HG03432 (cell line): ENCODE measurements at regions not wholly inside any gene's neighbourhood (a gene's known extent, or its start where the extent isn't known, plus 50 kb on each side); places are given as distances from the start of the nearest gene placed in this dataset.
"Not testable (repeated sequence)": the region's sequence is repeated elsewhere in the genome, so short reads cannot be mapped to it uniquely, and the experiment has no call there.

ENCODE experiments used
- ATAC-seq: cut with Tn5 transposase; IDR thresholded peaks from one replicate; pipeline ENCODE4 v1.9.1; 2021; ENCODE audit warnings: mild to moderate bottlenecking, moderate library complexity; ENCODE audit not compliant: unreplicated experiment

DNA sequence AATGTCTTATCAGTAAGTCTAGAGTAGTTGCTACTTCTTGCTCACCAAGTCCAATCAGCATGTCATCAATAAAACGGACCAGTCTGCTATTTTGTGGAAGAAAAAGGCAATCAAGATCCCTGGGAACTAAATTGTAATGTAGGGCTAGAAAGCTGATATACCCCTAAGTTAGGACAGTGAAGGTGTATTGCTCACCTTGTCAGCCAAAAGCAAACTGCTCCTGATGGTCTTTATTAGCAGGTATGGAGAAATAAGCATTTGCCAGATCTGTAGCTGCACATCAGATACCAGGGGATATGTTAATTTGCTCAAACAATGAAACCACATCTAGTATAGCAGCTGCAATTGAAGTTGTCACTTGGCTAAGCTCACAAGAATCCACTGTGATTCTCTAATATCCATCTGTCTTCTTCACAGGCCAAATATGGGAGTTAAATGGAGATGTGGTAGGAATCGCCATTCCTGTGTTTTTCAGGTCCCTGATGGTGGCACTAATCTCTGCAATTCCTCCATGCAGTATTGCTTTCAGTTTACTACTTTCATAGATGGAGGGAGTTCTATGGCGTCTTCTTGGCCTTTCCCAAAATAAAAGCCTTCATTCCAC is 75.0 kb downstream of the TMEM237 start:
- no peak for ATAC-seq

GRCh38 chr2:201559067-201559710 is 84.1 kb downstream of the TMEM237 start:
- no peak for ATAC-seq

- ATAC-seq: no peak
Measured at GRCh38 chr2:201558665-201559064, 84.6 kb downstream of the TMEM237 start.

- no peak for ATAC-seq
Measured at GRCh38 chr2:201558232-201558631, 85.1 kb downstream of the TMEM237 start.

DNA sequence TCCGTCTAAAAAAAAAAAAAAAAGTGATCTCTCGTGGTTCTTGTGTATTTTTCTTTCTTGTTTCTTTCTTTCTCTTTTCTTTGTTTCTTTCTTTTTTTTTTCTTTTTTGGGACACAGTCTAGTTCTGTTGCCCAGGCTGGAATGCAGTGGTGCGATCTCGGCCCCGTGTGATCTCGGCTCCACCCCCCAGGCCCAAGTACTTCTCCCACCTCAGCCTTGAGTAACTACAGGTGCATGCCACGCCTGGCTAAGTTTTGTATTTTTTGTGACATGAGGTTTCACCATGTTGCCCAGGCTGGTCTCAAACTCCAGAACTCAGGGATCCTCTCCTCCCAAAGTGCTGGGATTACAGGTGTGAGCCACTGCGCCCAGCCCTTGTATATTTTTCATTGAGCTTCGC is 91.4 kb downstream of the TMEM237 start:
- no peak for ATAC-seq

GRCh38 chr2:201546576-201546975 is 95.0 kb downstream of the STRADB start:
- ATAC-seq: no peak

DNA sequence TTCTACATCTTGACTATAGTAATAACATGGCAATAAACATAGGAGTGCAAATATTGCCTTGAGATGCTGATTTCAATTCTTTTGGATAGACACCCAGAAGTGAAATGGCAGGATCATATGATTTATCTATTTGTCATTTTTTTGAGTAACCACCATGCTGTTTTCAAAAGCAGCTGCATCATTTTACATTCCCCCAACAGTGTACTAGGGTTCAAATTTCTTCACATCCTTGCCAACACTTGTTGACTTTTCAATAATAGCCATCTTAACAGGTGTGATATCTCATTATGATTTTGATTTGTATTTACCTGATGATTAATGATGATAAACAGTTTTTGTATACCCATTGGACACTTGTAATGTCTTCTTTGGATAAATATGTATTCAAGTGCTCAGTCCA is 90.8 kb downstream of the STRADB start:
- ATAC-seq: no peak

- ATAC-seq: not testable (repeated sequence)
Measured at GRCh38 chr2:201539271-201539670, 87.7 kb downstream of the STRADB start.

- ATAC-seq: no peak
Measured at GRCh38 chr2:201538025-201538424, 86.5 kb downstream of the STRADB start.

DNA sequence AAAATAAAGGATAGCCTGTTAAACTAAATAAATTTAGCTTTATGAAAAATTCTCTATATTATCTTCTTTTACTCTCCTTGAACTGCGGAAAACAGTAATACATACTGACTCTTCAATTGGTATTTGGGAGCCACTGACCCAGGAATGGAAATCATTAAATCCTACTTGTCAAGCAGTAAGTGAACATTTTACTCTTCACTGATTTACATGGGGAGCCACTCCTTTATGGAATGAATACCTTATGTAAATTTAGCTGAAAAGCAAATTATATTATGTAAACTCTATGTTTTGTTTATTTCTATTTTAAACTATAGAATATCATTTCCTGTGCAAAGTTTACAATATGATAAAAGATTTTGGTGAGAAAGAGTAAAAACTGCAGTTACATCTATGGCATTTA is 85.2 kb downstream of the STRADB start:
- ATAC-seq: no peak

DNA sequence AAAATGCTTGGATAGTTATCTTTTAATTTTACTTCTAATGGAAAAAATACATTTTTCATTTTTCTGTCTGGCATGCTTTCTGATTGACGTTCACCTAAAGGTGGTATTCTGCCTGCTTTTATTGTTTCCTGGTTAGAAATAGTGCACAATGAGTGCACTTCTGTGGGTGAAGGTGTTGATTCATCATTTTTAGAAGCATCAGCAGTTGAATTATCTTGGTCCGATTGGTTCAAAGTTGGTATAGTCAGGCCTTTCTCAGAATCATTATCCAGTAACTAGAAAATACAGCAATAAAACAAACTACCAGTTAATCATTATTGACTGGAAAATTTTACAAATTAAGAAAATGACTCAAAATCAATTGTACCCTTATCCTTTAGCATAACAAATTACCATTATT is 84.5 kb downstream of the STRADB start:
- ATAC-seq: no peak

- ATAC-seq: peak; percentile 99
Measured at GRCh38 chr2:201532686-201533304, 81.3 kb downstream of the STRADB start.
